ENCODE measurements at regions not wholly inside any gene's neighbourhood (a gene's known extent, or its start where the extent isn't known, plus 50 kb on each side); places are given as distances from the start of the nearest gene placed in this dataset.
A peak's percentile ranks its signal among the peaks of the same experiment; 100 is the strongest.

DNA sequence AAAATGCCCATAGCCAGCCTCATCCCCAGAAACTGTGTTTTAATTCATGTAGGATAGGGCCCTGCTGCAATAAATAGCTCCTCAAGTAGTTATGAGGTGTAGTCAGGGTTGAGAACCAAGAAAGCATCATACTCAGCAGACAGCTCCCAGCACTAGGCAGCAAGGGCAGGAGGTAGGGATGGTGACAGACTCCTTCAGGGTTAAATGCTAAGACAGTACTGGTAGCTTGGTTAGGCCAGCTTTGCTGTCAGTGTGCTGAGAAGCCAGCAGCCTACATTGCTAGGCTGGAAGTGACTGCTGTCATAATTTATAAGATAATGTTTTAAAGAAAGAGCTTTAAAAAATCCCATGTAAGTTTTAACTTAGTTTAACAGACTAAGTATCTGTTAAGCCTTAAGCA lies 113.9 kb upstream of the IMMP2L start:
- DNase-seq (ENCODE audit: low read depth), result no peak

DNA sequence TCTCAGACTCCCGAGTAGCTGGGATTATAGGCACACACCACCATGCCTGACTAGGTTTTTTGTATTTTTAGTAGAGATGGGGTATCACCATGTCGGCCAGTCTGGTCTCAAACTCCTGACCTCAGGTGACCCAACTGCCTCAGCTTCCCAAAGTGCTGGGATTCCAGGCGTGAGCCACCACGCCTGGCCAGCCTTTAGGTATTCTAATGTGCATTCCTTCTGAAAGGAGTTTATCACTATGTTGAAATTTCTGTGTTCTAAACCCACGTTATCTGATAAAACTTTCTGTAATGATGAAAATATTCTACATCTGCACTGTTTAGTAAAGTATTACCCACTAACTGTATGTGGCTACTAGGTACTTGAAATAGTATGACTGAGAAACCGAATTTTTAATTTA lies 110.6 kb upstream of the IMMP2L start:
- DNase-seq (ENCODE audit: low read depth), result no peak

DNA sequence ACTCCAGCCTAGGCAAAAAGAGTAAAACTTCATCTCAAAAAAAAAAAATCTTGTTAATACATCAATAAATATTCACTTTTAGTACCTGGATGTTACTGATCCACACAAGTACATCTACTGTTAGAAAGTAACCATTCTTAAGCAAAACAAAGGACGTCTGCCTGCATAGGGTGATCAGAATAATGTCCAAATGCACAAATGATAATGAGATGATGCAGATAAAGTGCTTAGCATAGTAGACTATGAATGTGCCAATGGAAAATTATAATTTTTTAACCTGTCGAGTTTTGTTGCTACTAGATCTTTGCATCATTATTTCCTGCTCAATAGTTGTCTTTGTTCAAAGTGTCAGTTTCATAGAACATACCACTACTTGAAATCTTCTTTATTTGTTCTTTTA lies 109.6 kb upstream of the IMMP2L start:
- no peak for DNase-seq (ENCODE audit: low read depth)

DNA sequence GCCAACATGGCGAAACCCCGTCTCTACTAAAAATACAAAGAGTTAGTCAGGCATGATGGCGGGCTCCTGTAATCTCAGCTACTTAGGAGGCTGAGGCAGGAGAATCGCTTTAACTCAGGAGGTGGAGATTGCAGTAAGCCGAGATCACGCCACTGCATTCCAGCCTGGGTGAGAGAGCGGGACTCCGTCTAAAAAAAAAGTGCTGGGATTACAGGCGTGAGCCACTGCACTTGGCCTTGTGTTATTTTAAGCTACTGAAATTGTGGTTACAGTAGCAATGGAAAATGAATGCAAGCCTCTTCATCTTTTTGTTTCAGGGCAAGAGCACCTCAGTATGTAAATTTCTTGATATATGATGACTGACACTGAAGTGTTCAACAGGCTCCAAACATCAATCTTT lies 106.4 kb upstream of the IMMP2L start:
- peak; percentile 73 for DNase-seq (ENCODE audit: low read depth)

DNA sequence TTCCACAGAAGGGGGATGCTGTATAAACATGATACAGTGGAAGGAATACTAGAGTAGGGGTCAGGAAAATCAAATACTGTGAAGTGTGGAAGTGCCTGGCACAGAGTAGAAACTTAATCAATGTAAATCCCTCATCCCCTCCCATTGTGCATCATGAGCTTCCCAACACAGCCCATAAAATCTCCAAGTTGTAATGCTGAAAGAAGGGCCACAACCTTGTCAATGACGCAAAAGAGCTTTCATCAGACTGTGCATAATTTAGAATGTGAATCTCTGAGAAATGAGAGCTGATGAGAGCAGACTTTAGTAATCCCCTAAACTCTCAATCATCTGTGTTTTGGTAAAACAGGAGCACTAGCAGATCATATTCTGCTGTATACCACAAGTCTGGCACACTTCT lies 105.2 kb upstream of the IMMP2L start:
- no peak for DNase-seq (ENCODE audit: low read depth)

DNA sequence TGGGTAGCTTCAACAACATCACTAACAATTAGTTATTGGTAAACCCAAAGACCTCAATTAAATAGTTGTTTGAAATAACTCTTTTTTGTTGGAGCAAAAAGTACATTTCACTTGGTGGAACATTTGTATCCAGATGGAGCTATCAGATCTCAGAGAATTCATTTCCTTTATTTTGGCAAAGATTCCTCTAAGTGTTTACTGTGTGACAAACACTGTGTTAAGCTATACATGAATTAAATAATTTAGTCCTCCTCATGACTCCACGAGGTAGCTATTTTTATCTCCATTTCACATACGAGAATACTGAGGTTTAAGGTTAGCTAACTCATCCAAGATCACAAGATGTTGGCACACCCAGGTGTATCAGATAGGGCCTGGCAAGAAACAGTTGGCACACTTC lies 104.0 kb upstream of the IMMP2L start:
- DNase-seq (ENCODE audit: low read depth), result no peak

DNA sequence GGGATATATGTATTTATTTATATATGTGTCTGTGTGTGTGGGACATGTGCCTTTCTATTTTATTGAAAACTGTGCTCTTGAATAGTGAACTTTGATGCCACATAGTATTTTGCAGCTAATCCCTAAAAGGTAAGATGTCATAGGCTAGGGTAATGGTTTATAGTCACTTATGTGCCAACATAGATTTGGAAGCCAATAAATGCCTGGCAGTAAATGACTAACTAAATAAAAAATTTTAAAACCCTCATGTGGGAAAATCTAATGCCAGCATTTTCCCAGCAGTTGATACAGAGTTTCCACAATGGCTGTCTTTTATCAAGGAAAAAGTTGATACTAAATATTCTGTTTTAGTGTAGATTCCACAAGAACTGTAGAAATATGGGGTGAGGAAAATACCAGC lies 101.5 kb upstream of the IMMP2L start:
- no peak for DNase-seq (ENCODE audit: low read depth)

DNA sequence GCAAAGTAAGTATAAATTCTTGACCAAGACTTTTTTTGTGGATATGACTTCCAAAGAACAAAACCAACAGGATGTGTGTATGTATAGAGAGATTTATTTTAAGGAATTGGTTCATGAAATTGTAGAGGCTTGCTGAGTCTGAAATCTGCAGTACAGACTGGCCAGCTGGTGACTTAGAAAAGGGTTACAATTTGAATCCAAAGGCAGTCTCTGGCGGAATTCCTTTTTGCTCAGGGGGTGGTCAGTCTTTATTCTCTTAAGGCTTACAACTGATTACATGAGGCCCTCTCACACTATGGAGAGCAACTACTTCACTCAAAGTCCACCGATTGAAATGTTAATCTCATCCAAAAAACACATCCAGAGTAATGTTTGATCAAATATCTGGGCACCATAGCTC lies 100.1 kb upstream of the IMMP2L start:
- no peak for DNase-seq (ENCODE audit: low read depth)

DNA sequence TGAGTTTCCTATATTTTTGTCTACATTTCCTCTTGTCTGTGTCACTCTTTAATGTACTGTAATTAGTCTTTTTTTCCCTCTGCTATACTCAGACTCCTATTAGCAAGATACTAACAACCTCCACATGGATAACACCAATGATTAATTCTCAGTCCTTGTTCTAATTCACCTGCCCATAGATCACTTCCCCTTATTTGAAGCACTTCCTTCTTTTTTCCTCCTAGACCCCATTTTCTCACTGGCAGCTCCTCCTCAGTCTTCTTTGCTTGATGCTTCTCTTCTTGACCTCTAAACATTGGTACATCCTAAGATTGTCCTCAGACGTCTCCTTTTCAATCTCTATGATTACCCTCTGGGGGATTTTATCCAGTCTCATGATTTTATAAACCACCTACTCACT lies 98.2 kb upstream of the IMMP2L start:
- no peak for DNase-seq (ENCODE audit: low read depth)

DNA sequence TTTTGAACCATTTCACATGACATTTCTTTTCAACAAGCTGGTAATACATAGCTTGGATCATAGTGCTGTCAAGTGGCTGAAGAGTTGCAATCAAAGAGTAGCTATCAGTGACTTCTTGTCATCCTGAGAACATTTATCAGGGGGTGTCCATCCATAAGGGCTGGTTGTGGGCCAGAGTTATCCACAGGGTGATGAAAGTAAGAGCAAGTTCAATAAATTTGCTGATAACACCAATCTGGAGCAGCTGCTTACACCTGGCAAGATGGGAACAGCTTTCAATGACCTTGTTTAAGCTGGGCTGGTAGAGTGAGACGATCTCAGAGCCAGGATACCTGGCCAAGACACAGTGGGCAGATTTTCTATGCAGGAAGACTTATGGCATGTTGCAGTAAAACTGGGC lies 96.3 kb upstream of the IMMP2L start:
- DNase-seq (ENCODE audit: low read depth), result no peak

DNA sequence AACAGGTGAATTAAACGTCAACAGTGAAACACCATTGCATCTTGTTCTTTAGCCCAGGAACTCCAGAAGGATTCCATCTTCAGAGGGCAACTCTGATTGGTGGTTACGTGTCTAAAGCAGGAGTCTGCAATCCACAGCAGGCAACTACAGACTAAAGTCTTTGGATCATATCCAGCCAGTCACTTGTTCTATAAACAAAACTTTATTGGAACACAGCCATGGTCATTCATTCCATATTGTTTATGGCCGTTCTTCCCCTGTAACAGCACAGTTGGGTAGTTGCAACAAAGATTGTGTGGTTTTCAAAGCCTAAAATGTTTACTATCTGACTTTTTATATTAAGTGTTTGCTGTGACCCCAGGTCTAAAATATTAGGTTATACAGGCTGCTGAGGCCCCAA lies 94.7 kb upstream of the IMMP2L start:
- DNase-seq (ENCODE audit: low read depth), result no peak

DNA sequence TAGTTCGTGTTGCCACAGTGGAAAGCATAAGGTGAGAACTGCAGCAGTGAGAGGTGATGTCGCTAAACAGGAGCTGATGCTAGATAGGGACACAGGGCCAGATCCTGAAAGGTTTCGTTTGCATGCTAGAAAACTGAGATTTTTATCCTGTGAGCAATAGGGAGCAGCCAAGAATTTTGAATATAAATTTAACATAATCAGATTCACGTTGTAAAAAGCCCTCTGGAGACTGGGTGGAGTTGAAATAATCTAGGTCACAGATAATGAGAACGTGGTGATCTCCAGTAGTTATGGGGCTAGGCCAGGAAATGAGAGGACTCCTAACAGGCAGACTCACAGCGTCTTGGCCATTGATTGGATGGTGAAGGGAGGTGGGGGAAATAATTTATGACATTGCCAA lies 92.1 kb upstream of the IMMP2L start:
- DNase-seq (ENCODE audit: low read depth), result no peak

DNA sequence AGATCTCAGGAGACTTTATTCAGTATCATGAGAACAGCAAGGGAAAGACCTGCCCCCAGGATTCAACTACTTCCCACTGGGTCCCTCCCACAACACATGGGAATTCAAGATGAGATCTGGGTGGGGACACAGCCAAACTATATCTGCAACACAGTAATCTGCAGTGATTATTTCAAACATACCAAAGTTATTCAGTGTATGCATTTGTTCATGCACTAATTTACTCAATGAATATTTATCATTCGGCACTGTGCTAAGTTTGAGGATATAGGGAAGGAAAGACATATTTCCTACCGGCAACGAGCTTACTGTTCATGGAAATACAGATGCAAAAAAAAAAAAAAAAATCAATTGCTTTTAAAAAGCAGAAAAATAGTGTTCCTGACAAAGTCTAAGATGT lies 91.6 kb upstream of the IMMP2L start:
- no peak for DNase-seq (ENCODE audit: low read depth)

DNA sequence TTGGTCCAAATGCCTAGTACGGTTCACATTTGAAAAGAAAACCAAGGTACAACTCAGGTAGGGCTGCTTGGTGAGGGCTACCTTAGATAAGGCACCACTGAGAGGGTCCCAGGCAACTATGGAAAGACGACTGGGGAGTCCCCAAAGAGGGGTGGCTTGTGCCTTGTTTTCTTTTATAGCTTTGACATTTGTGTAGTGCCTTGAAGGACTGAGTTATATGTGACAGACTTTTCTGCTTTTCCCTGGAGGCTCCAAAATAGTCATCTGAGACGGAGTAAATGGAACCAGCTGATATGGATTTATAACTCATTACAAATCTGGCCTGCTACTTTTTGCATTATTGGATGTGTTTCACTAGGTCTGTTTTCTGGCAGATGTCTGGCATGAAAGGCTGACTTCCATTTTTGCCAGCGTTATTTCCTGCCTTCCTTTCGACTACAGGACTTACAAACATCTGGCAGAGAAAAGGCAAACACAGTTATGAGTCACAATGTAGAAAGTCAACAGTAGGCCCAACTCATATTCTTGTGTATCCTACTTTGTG lies 88.2 kb upstream of the IMMP2L start:
- DNase-seq (ENCODE audit: low read depth), result peak; percentile 35

DNA sequence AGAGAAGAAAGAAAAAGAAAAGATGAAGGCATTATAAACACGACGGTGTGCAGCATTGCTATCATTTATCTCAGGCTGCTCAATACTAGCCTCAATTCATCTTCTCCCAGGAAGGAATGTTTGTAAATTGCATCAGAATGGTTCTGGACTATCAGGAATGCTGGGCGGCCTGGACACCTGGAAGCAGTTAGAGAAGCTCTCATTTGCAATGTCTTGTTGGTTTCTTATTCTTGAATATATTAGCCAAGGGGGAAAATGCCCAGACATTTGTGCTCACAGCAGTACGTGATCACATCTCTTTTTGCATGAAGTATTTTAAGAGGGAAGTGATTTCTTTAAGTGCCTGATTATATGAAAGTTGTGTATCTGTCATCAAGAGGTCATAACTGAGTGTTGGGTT lies 85.6 kb upstream of the IMMP2L start:
- no peak for DNase-seq (ENCODE audit: low read depth)

DNA sequence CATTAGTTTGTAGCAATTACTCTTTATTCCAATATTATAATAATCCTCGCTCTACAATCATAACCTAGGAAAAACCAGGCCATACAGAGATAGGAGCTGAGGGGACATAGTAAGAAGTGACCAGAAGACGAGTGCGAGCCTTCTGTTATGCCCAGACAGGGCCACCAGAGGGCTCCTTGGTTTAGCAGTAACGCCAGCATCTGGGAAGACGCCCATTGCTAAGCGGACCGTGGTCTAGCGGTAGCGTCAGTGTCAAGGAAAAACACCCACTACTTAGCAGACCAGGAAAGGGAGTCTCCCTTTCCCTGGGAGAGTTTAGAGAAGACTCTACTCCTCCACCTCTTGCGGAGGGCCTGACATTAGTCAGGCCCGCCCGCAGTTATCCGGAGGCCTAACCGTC lies 82.3 kb upstream of the IMMP2L start:
- DNase-seq (ENCODE audit: low read depth), result peak; percentile 13

DNA sequence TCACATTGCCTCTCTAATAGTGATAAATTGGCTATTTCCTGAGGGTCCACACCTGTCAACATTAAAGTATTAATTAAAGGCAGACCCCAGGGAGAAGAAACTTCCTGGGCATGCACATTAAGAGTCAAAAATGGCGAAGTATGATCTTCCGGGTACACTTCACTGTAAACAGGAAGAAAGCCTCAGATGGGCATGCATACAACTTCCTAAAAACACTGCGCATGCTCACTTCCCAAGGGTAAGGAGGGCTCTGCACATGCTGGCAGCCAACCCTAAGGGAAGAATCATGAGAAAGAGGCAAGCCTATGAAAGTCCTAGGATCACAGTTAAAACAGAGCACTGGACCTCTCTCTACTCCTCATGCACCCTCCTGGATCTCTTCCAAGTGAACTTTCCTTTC lies 80.1 kb upstream of the IMMP2L start:
- DNase-seq (ENCODE audit: low read depth), result no peak

DNA sequence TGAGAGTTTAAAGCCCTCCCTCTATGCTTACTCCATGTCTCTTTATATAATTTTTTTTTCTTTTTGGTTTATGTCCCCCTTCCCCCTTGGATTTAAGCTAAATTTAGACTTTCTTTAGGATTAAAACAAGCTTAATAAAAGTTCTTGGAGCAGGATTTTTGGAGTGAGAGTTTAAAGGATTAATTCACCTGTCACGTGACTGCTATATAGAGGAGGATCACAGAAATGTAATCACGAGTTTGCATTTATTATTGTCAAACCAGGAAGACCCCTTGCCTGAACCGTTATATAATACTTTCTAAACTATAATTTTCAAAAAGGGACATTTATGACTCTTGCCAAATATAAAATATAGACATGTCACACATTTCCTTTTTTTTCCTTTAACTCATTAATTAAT lies 78.1 kb upstream of the IMMP2L start:
- DNase-seq (ENCODE audit: low read depth), result no peak

DNA sequence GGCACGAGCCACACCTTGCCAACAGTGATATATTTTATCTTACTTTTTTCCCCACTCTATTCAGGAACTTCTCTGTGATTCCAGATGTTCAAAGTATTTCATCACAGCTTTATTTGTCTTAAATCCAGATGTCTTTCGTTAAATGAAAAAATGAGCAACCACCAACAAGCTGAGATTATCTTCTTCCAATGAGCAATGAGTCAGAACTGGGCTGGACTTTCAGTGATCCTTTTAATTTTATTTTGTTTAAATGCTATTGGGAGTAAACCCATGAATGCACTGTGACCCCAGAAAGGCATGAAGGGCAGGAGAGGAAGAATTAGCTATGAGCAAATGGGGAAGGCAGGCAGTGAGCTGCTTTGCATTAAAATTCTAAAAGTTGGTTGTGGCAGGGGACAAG lies 77.6 kb upstream of the IMMP2L start:
- DNase-seq (ENCODE audit: low read depth), result peak; percentile 5

DNA sequence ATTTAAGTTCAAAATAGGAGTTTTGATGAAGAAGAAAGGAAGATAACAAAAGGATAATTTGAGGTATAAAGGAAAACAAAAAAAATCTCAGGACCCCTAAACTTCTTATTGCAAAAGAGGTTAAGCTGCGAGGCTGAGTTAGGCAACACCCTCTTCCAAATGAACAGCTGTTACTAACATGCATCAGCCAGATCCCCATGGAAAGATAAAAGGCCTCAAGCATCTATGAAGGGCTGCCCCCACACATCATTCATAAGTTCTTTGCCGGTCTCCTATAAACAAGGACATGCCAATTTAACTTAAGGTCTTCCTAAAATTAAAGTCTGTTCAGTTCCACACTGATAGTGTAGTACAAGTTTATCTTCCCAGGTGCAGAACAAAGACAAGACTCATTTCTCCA lies 75.8 kb upstream of the IMMP2L start:
- DNase-seq (ENCODE audit: low read depth), result peak; percentile 9

DNA sequence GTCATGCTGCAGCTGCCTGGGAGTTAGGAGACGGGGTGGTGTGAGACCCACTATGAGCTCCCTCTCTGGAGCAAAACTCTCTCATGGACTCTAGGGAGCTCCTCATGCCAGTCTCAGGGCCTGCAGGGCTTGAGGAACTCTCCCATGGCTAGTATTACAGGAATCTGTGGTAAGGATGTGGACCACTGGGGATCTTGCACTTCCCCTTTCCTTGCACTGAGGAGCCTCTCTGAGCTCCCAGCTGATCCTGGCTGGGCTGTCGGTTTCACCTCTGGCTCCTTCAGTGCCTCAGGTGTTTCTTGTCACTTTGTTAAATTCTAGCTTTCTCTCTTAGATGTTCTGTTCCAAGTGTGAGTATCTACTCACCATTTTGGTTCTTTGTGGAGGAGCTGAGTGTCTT lies 71.6 kb upstream of the IMMP2L start:
- no peak for DNase-seq (ENCODE audit: low read depth)

DNA sequence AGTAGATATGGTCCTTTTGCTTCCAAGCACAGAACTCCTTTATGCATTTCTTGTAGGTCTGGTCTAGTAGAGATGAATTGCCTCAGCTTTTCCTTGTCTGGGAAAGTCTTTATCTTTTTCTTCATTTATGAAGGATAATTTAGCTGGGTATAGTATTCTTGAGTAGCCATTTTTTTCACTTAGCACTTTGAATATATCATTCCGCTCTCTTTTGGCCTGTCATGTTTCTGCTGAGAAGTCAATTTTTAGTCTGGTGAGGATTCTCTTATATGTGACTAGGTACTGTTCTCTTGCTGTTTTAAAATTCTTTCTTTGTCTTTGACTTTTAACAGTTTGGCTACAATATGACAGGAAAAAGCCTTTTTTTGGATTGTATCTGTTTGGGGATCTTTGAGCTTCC lies 68.6 kb upstream of the IMMP2L start:
- DNase-seq (ENCODE audit: low read depth), result no peak

DNA sequence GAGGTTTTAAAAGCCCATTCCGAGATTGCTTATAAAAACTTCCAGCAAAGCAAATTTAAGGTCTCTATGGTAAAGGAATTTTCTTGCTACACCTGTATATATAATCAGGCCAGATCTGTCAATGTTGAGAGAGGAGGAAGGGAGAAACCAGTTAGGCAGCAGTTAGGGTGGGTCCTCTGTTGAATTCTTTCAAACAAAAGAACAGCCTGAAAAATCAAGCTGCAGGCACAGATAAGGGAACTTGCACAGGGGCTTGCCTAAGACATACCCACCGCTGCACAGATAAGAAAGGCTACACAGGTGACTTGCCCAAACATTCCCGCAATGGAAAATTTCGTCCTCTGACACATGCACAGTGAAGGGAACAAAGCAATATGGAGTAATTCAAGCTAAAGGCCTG lies 59.8 kb upstream of the IMMP2L start:
- DNase-seq (ENCODE audit: low read depth), result no peak
